Transverse colon (tissue), 4 donors: ENCODE measurements at regions not wholly inside any gene's neighbourhood (a gene's known extent, or its start where the extent isn't known, plus 50 kb on each side); places are given as distances from the start of the nearest gene placed in this dataset.

ENCODE experiments used
- CTCF ChIP-seq, 5 experiments: fragments of 200-600 bp in 3 of 5; fragments of 450-650 bp in 2 of 5; sonication (generic) in 3 of 5; IDR thresholded peaks; 1 replicate in 2 of 5; 2 replicates in 3 of 5; pipeline ENCODE4 v1.5.1; 2016 to 2017; ENCODE audit warnings: antibody characterized with exemption in 5 of 5, inconsistent platforms in 3 of 5, mild to moderate bottlenecking in 2 of 5, moderate library complexity in 1 of 5
- EP300 ChIP-seq: sonication (generic); formaldehyde crosslinking; IDR thresholded peaks from one replicate; pipeline ENCODE4 v1.6.1; 2017; ENCODE audit warnings: antibody characterized with exemption, low read depth
- POLR2A ChIP-seq: fragments of 450-650 bp; IDR thresholded peaks from one replicate; pipeline ENCODE4 v1.6.1; 2016; ENCODE audit warnings: antibody characterized with exemption, mild to moderate bottlenecking, moderate library complexity
- POLR2AphosphoS5 ChIP-seq, 3 donors: sonication (generic); formaldehyde crosslinking; IDR thresholded peaks; one replicate each; pipeline ENCODE4 v1.6.1; 2016; ENCODE audit warnings: antibody characterized with exemption in 3 of 3

GRCh38 chr6:97876711-97877110 is 593.7 kb upstream of the MMS22L start:
- TF ChIP-seq CTCF (IDR thresholded peaks at IDR 0.05), result no peak
- no peak for TF ChIP-seq POLR2A
- TF ChIP-seq POLR2AphosphoS5 (IDR thresholded peaks at IDR 0.05), result no peak
- no peak for TF ChIP-seq EP300
